ENCODE measurements at regions not wholly inside any gene's neighbourhood (a gene's known extent, or its start where the extent isn't known, plus 50 kb on each side); places are given as distances from the start of the nearest gene placed in this dataset.
A peak's percentile ranks its signal among the peaks of the same experiment; 100 is the strongest.

- Histone ChIP-seq H3K27me3 (ENCODE audit: insufficient read depth) (no peaks in the 10 kb centered on the region), H3K27ac (ENCODE audit: low read depth) (no peak overlapping the region), H3K9me2 (ENCODE audit: insufficient read depth) (no peaks in the 10 kb centered on the region; the same call in 1 of the 2 replicates), H3F3A (replicated peaks; ENCODE audit: low read depth) (no peaks in the 10 kb centered on the region), H3K36me3 (ENCODE audit: insufficient read depth) (no peaks in the 10 kb centered on the region), H2AFZ (no peak overlapping the region), H3K4me1 (ENCODE audit: insufficient read depth) (no peaks in the 10 kb centered on the region; the same call in 1 of the 2 replicates), H3K79me2 (replicated peaks; ENCODE audit: insufficient read depth) (no peaks in the 10 kb centered on the region), H3K4me3 (no peak overlapping the region), H3K4me2 (no peak overlapping the region), H4K20me1 (replicated peaks; ENCODE audit: insufficient read depth) (no peaks in the 10 kb centered on the region)
- no peaks in the 10 kb centered on the region; the same call in 2 of the 3 replicates for H3K4me1 Mint-ChIP-seq
- H3K36me3 Mint-ChIP-seq (ENCODE audit: low read depth) = no peaks in the 10 kb centered on the region
- no peaks in the 10 kb centered on the region for H3K27me3 Mint-ChIP-seq (ENCODE audit: insufficient read depth, low read depth, poor library complexity)
- no peak overlapping the region for H3K27ac Mint-ChIP-seq
- DNase-seq (ENCODE audit: low spot score) = no peak
- no peak overlapping the region for H3K4me3 Mint-ChIP-seq
- H3K9me3 Mint-ChIP-seq = peaks cover 5% of the 10 kb centered on the region; the same call in 2 of the 3 replicates
- TF ChIP-seq, protein P1, sequence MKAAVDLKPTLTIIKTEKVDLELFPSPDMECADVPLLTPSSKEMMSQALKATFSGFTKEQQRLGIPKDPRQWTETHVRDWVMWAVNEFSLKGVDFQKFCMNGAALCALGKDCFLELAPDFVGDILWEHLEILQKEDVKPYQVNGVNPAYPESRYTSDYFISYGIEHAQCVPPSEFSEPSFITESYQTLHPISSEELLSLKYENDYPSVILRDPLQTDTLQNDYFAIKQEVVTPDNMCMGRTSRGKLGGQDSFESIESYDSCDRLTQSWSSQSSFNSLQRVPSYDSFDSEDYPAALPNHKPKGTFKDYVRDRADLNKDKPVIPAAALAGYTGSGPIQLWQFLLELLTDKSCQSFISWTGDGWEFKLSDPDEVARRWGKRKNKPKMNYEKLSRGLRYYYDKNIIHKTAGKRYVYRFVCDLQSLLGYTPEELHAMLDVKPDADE (IDR thresholded peaks at IDR 0.05) = no peak
- TF ChIP-seq CTCF (conservative IDR thresholded peaks at IDR 0.05; ENCODE audit: low read depth in 2 of 2) (no peak), NANOG (IDR thresholded peaks at IDR 0.05; ENCODE audit: borderline replicate concordance) (no peak)
- no peak for ATAC-seq
Measured at GRCh38 chr2:217099561-217099960, 239.7 kb upstream of the TNP1 start.

GRCh38 chr2:217098435-217098834 lies 238.6 kb upstream of the TNP1 start:
- Histone ChIP-seq H3F3A (replicated peaks; ENCODE audit: low read depth) (no peaks in the 10 kb centered on the region), H3K27ac (ENCODE audit: low read depth) (no peak overlapping the region), H4K20me1 (replicated peaks; ENCODE audit: insufficient read depth) (no peaks in the 10 kb centered on the region), H3K9me2 (ENCODE audit: insufficient read depth) (no peaks in the 10 kb centered on the region; the same call in 1 of the 2 replicates), H3K36me3 (ENCODE audit: insufficient read depth) (no peaks in the 10 kb centered on the region), H3K79me2 (replicated peaks; ENCODE audit: insufficient read depth) (no peaks in the 10 kb centered on the region), H3K4me3 (no peak overlapping the region), H3K27me3 (ENCODE audit: insufficient read depth) (no peaks in the 10 kb centered on the region), H2AFZ (no peak overlapping the region), H3K4me1 (ENCODE audit: insufficient read depth) (no peaks in the 10 kb centered on the region), H3K4me2 (no peak overlapping the region)
- DNase-seq (ENCODE audit: low spot score) (peak; percentile 19), ATAC-seq (peak; percentile 54; the same call in 2 of the 3 replicates)
- no peak overlapping the region for H3K4me3 Mint-ChIP-seq
- no peaks in the 10 kb centered on the region for H3K27me3 Mint-ChIP-seq (ENCODE audit: insufficient read depth, low read depth, poor library complexity)
- no peak overlapping the region for H3K27ac Mint-ChIP-seq
- H3K9me3 Mint-ChIP-seq = peaks cover 8% of the 10 kb centered on the region; the same call in 2 of the 3 replicates
- TF ChIP-seq EZH2phosphoT487 (IDR thresholded peaks at IDR 0.05; ENCODE audit: unreplicated experiment) (no peak), NANOG (IDR thresholded peaks at IDR 0.05; ENCODE audit: borderline replicate concordance) (no peak), CTCF (conservative IDR thresholded peaks at IDR 0.05; ENCODE audit: low read depth in 2 of 2) (no peak; a peak in 1 of 4 replicates), REST (IDR thresholded peaks at IDR 0.05; ENCODE audit: unreplicated experiment) (no peak), STAT1 (IDR thresholded peaks at IDR 0.05; ENCODE audit: unreplicated experiment) (no peak), JUNB (IDR thresholded peaks at IDR 0.05; ENCODE audit: unreplicated experiment) (no peak), ZNF331 (CRISPR knock-in tag; IDR thresholded peaks at IDR 0.05; ENCODE audit: low read depth) (no peak), EZH2 (IDR thresholded peaks at IDR 0.05; ENCODE audit: low read depth, unreplicated experiment) (no peak), ZNF114 (CRISPR knock-in tag; IDR thresholded peaks at IDR 0.05) (no peak)
- no peaks in the 10 kb centered on the region; the same call in 2 of the 3 replicates for H3K4me1 Mint-ChIP-seq
- 0 out of 3 replicates have a peak, but pooled peaks cover 3% of the 10 kb centered on the region for H3K36me3 Mint-ChIP-seq (ENCODE audit: low read depth)
